HG02852 (cell line): ENCODE measurements at regions not wholly inside any gene's neighbourhood (a gene's known extent, or its start where the extent isn't known, plus 50 kb on each side); places are given as distances from the start of the nearest gene placed in this dataset.
"Not testable (repeated sequence)": the region's sequence is repeated elsewhere in the genome, so short reads cannot be mapped to it uniquely, and the experiment has no call there.

Experiments
- ATAC-seq: cut with Tn5 transposase; IDR thresholded peaks from one replicate; pipeline ENCODE4 v1.9.1; 2021; ENCODE audit warnings: mild to moderate bottlenecking, moderate library complexity; ENCODE audit not compliant: unreplicated experiment

DNA sequence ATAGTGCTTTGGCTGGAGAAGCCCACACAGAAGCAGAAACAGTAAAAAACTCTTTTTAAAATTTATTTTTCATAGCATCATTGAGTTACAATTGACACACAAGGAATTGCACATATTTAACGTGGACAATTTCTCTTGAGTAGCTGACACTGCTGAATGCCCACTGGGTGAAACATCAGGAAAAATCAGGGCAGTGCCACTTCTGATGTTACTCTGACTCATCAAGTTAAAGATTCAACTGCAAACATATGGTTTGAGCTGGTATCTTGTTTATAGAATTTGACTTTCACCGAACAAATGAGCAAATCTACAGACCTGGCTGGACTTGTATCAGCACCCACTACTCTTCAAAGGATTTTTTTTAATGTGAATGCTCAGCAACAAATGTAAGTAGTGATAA, 66.3 kb upstream of the CTSV start:
- not testable (repeated sequence) for ATAC-seq

- ATAC-seq: not testable (repeated sequence)
Observed at GRCh38 chr9:97103613-97104383, 64.9 kb upstream of the CTSV start.

DNA sequence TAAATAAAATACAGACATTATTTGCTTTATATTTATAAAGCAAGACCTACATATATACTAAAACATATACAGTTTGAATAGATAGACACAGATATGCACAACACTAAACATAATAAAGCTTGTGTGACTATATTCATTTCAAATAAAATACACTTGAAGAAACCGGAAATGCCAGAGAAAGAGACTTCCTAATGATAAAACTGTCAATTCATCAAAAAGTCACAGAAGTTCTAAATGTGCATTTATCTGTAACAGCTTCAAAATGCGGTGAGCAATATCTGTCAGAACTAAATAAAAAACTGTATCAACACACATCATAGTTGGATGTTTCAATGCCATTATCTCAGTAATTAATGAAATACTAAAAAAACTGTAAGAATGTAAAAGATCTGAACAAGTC, 60.6 kb upstream of the CTSV start:
- not testable (repeated sequence) for ATAC-seq

DNA sequence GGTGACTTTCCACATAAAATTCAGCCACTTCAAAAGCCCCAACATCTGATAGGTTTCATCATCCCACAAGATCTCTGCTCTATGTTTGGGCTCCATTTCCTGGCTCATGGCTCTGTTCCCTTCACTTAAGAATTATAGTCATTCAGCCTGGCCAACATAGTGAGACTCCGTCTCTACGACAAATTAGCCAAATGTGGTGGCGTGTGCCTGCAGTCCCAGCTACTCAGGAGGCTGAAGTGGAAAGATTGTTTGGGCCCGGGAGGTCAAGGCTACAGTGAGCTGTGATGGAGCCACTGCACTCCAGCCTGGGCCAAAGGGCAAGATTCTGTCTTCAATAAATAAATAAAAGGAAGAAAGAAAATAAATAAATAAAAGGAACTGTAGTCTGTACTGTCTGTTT, 57.9 kb upstream of the CTSV start:
- no peak for ATAC-seq

DNA sequence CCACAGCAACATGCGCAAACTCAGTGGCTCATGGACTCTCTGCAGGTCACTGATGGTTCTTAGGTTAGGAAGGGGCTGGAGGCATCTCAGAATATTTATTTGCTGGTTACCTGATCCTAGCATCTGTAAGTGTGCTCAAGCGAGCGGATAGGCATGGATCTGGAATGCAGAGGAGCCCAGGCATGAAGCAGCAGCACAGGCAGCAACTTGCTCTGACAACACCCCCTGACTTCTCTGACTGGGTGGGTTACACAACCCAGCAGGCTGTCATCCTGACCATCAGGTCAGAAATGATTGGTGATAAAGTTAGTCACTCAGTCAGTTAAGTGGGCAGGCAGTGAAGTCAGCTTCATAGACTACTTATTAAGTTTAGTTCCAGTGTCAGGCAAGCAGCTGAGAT, 50.4 kb upstream of the CTSV start:
- ATAC-seq: not testable (repeated sequence)
